HepG2 (cell line): ENCODE measurements at regions not wholly inside any gene's neighbourhood (a gene's known extent, or its start where the extent isn't known, plus 50 kb on each side); places are given as distances from the start of the nearest gene placed in this dataset.

ENCODE experiments used
- ATAC-seq: fragments of 200-7000 bp; cut with Tn5 transposase; 3 replicates; pipeline ENCODE4 v1.9.1; 2020; ENCODE audit warnings: mild to moderate bottlenecking, moderate library complexity
- BruUV-seq: library from RNA; stranded (reverse); fragments of 400-500 nt; replicated peaks from 2 replicates; lab custom pipeline; 2021; lab: Mats Ljungman, UMichigan
- CTCF ChIA-PET: fragments of 300-600 bp; formaldehyde crosslinking; extraction: SDS; loops from one replicate; lab custom pipeline; 2021; ENCODE audit warnings: low total read pairs, inconsistent platforms, low intra/inter-chr PET ratio; lab: Yijun Ruan, JAX
- POLR2A ChIA-PET: fragments of 350-600 bp; sonication (Branson Sonifier 250); formaldehyde crosslinking; loops from one replicate; lab custom pipeline; 2020; ENCODE audit warnings: antibody characterized with exemption, inconsistent platforms; lab: Yijun Ruan, JAX
- DNase-seq: peaks from one replicate; pipeline ENCODE4 v3.0.0-alpha.2; 2015; ENCODE audit warnings: low spot score
- FAIRE-seq: peaks from 3 replicates; lab custom pipeline; 2011; peaks lifted over from hg19 to GRCh38; lab: Jason Lieb, UNC
- H2AFZ ChIP-seq: one replicate; pipeline ENCODE4 v1.6.1; 2011; ENCODE audit warnings: low read length, inconsistent platforms
- H3K27ac ChIP-seq: fragments of 300-600 bp; 3 replicates; pipeline ENCODE4 v1.8.0; 2011; ENCODE audit warnings: mixed run types, mild to moderate bottlenecking, mixed read lengths, low read length, inconsistent platforms; ENCODE audit not compliant: insufficient read depth; ENCODE audit errors: extremely low read length
- H3K27me3 ChIP-seq, 2 experiments: fragments of 200-600 bp in 1 of 2; 2 replicates in 1 of 2; 3 replicates in 1 of 2; pipeline versions ENCODE4 v1.6.0 to v1.8.0; 2011; ENCODE audit warnings: low read length in 2 of 2, mild to moderate bottlenecking in 2 of 2, moderate library complexity in 2 of 2, inconsistent platforms in 1 of 2; ENCODE audit not compliant: insufficient read depth in 2 of 2, control insufficient read depth in 1 of 2
- H3K36me3 ChIP-seq, 2 experiments: fragments of 200-600 bp in 1 of 2; replicated peaks in 1 of 2; 2 replicates in 1 of 2; 3 replicates in 1 of 2; pipeline versions ENCODE4 v1.5.1 to v1.8.0; 2011; ENCODE audit warnings: low read length in 2 of 2, inconsistent platforms in 1 of 2; ENCODE audit not compliant: insufficient read depth in 2 of 2, control insufficient read depth in 1 of 2
- H3K4me1 ChIP-seq: 2 replicates; pipeline ENCODE4 v1.5.1; 2012; ENCODE audit warnings: low read length, inconsistent platforms; ENCODE audit not compliant: insufficient read depth
- H3K4me2 ChIP-seq: 2 replicates; pipeline ENCODE4 v1.6.0; 2011; ENCODE audit warnings: low read depth, low read length, inconsistent platforms
- H3K4me3 ChIP-seq, 3 experiments: fragments of 200-600 bp in 1 of 3; sonication (generic), shearing (Covaris generic) in 1 of 3; replicated peaks in 1 of 3; 2 replicates each; pipeline ENCODE4 v1.5.1; 2011 to 2016; ENCODE audit warnings: low read length in 3 of 3, inconsistent platforms in 2 of 3, low read depth in 2 of 3, mild to moderate bottlenecking in 2 of 3, control low read depth in 1 of 3, mixed read lengths in 1 of 3; ENCODE audit not compliant: insufficient read depth in 1 of 3
- H3K79me2 ChIP-seq: one replicate; pipeline ENCODE4 v1.6.1; 2011; ENCODE audit warnings: low read length, inconsistent platforms; ENCODE audit not compliant: insufficient read depth
- H3K9ac ChIP-seq: 2 replicates; pipeline ENCODE4 v1.6.0; 2011; ENCODE audit warnings: mild to moderate bottlenecking, low read depth, low read length, inconsistent platforms; ENCODE audit not compliant: insufficient read depth
- H3K9me3 ChIP-seq: 2 replicates; pipeline ENCODE4 v1.5.1; 2012; ENCODE audit warnings: mild to moderate bottlenecking, low read length
- H4K20me1 ChIP-seq: 2 replicates; pipeline ENCODE4 v1.6.0; 2011; ENCODE audit warnings: inconsistent platforms, mild to moderate bottlenecking, low read length, moderate library complexity; ENCODE audit not compliant: insufficient read depth
- CREB1 ChIP-seq, 2 experiments: fragments of 450-650 bp in 1 of 2; IDR thresholded peaks; 2 replicates each; pipeline ENCODE4 v1.6.1; 2016 to 2017; ENCODE audit warnings: control low read depth in 1 of 2, mild to moderate bottlenecking in 1 of 2, missing compliant biosample characterization in 1 of 2, missing genetic modification characterization in 1 of 2
- CSRNP2 ChIP-seq: sonication (generic); formaldehyde crosslinking; conservative IDR thresholded peaks from 2 replicates; pipeline ENCODE4 v1.8.0; 2022; ENCODE audit warnings: low read depth, missing genetic modification reagents
- DZIP1 ChIP-seq: sonication (generic); formaldehyde crosslinking; IDR thresholded peaks from 2 replicates; pipeline ENCODE4 v1.5.0; 2020; ENCODE audit warnings: mild to moderate bottlenecking, missing genetic modification reagents
- GATAD2A ChIP-seq: IDR thresholded peaks from 2 replicates; pipeline ENCODE4 v1.6.1; 2016
- MXD4 ChIP-seq: IDR thresholded peaks from 2 replicates; pipeline ENCODE4 v1.6.1; 2016; ENCODE audit warnings: mild to moderate bottlenecking, missing biosample characterization, missing genetic modification reagents
- NFAT5 ChIP-seq: sonication (generic); formaldehyde crosslinking; IDR thresholded peaks from 2 replicates; pipeline ENCODE4 v1.4.0; 2020; ENCODE audit warnings: missing genetic modification reagents
- NFATC3 ChIP-seq: sonication (generic); formaldehyde crosslinking; IDR thresholded peaks from 2 replicates; pipeline ENCODE4 v1.5.1; 2020; ENCODE audit warnings: mild to moderate bottlenecking, missing genetic modification reagents
- NFRKB ChIP-seq: fragments of 450-650 bp; IDR thresholded peaks from 2 replicates; pipeline ENCODE4 v1.6.1; 2017
- TBP ChIP-seq: sonication (generic); formaldehyde crosslinking; IDR thresholded peaks from 2 replicates; pipeline ENCODE4 v1.5.0; 2020; ENCODE audit warnings: missing genetic modification reagents
- ZNF18 ChIP-seq: sonication (generic); formaldehyde crosslinking; IDR thresholded peaks from 2 replicates; pipeline ENCODE4 v1.8.0; 2022; ENCODE audit warnings: mild to moderate bottlenecking, missing genetic modification reagents; ENCODE audit not compliant: insufficient replicate concordance
- ZNF749 ChIP-seq: sonication (generic); formaldehyde crosslinking; IDR thresholded peaks from 2 replicates; pipeline ENCODE4 v1.8.0; 2022; ENCODE audit warnings: mild to moderate bottlenecking, missing genetic modification reagents, moderate library complexity, borderline replicate concordance
- WGBS: methylation state at CpG from one replicate; pipeline ENCODE4 v1.1.6; 2017; ENCODE audit warnings: low lambda C conversion rate; 5-methylcytosine and 5-hydroxymethylcytosine counted together
- in situ Hi-C: cut with HindIII; loops from 2 replicates; pipeline ENCODE4 v1.10.0; 2017; ENCODE audit warnings: low pct_unique_long_range_greater_than_20kb; ENCODE audit not compliant: extremely low pct_ligation_motif_present
- intact Hi-C: fragments of 100-400 bp; cut with micrococcal nuclease; formaldehyde crosslinking; loops from one replicate; pipeline ENCODE4 v1.10.0; 2022; ENCODE audit not compliant: unreplicated experiment

GRCh38 chr2:53517406-53517805, 250.2 kb upstream of the CHAC2 start:
- Histone ChIP-seq H3K4me3 (no peak overlapping the region), H3K4me2 (no peak overlapping the region), H3K27ac (no peak overlapping the region), H3K9ac (no peak overlapping the region), H2AFZ (no peak overlapping the region), H3K79me2 (no peaks in the 10 kb centered on the region), H3K4me1 (no peaks in the 10 kb centered on the region), H3K36me3 (no peaks in the 10 kb centered on the region), H3K27me3 (peaks cover 3 to 22% of the 10 kb centered on the region in 2 experiments; a peak in 4 of 5 replicates), H4K20me1 (no peaks in the 10 kb centered on the region), H3K9me3 (no peaks in the 10 kb centered on the region)
- intact Hi-C loops = no loop called here
- no peak for DNase-seq
- 18% methylated on average over 7 of the region's 7 CpGs for WGBS
- in situ Hi-C loops = no loop called here
- POLR2A ChIA-PET = no interaction called here
- TF ChIP-seq ZNF18 (CRISPR knock-in tag) = no peak
- TF ChIP-seq DZIP1 = no peak
- TF ChIP-seq NFAT5 (CRISPR knock-in tag) = no peak
- no peak for TF ChIP-seq CREB1 (IDR thresholded peaks at IDR 0.05)
- TF ChIP-seq CREB1 (CRISPR knock-in tag; IDR thresholded peaks at IDR 0.05) = no peak
- TF ChIP-seq MXD4 (CRISPR knock-in tag) = no peak
- no peak for TF ChIP-seq CSRNP2 (CRISPR knock-in tag)
- no peak for TF ChIP-seq ZNF749
- no peak for TF ChIP-seq NFRKB
- no peak for TF ChIP-seq GATAD2A
- TF ChIP-seq TBP (CRISPR knock-in tag) = no peak
- TF ChIP-seq NFATC3 (CRISPR knock-in tag) = no peak
- CTCF ChIA-PET = no interaction called here
- no peak for FAIRE-seq
- ATAC-seq = no peak
- BruUV-seq = no TSS peak
